Fibroblast of lung (primary cell): ENCODE measurements at regions not wholly inside any gene's neighbourhood (a gene's known extent, or its start where the extent isn't known, plus 50 kb on each side); places are given as distances from the start of the nearest gene placed in this dataset.

ENCODE experiments used
- DNase-seq, 2 donors: peaks; one replicate each; pipeline versions ENCODE4 v3.0.0 to v3.0.0-alpha.2; 2010; ENCODE audit warnings: low read depth in 2 of 2
- H2AFZ ChIP-seq: 2 replicates; pipeline ENCODE4 v1.5.1; 2012; ENCODE audit warnings: low read length, control low read depth, inconsistent platforms
- H3K27ac ChIP-seq: 2 replicates; pipeline ENCODE4 v1.5.1; 2011; ENCODE audit warnings: low read length, control low read depth; ENCODE audit not compliant: insufficient read depth
- H3K27me3 ChIP-seq: 2 replicates; pipeline ENCODE4 v1.5.1; 2011; ENCODE audit warnings: mild to moderate bottlenecking, low read length; ENCODE audit not compliant: control insufficient read depth, insufficient read depth
- H3K36me3 ChIP-seq: 2 replicates; pipeline ENCODE4 v1.5.1; 2011; ENCODE audit warnings: low read length; ENCODE audit not compliant: control insufficient read depth, insufficient read depth
- H3K4me1 ChIP-seq: 2 replicates; pipeline ENCODE4 v1.5.1; 2011; ENCODE audit warnings: low read length; ENCODE audit not compliant: control insufficient read depth, insufficient read depth; ENCODE audit errors: extremely low read depth
- H3K4me2 ChIP-seq: 2 replicates; pipeline ENCODE4 v1.5.1; 2011; ENCODE audit warnings: low read length, control low read depth; ENCODE audit not compliant: insufficient read depth; ENCODE audit errors: extremely low read depth
- H3K4me3 ChIP-seq, 4 experiments: fragments of 200-600 bp in 1 of 4; sonication (generic) in 1 of 4; replicated peaks in 1 of 4; 2 replicates each; pipeline ENCODE4 v1.5.1; 2011 to 2016; ENCODE audit warnings: low read length in 4 of 4, low read depth in 3 of 4, mild to moderate bottlenecking in 3 of 4, control low read depth in 2 of 4, inconsistent platforms in 1 of 4, mixed read lengths in 1 of 4; ENCODE audit not compliant: insufficient read depth in 1 of 4; ENCODE audit errors: control extremely low read depth in 1 of 4
- H3K79me2 ChIP-seq: 2 replicates; pipeline ENCODE4 v1.5.1; 2012; ENCODE audit warnings: mild to moderate bottlenecking, low read length, inconsistent platforms; ENCODE audit not compliant: control insufficient read depth, insufficient read depth
- H3K9ac ChIP-seq: 2 replicates; pipeline ENCODE4 v1.5.1; 2011; ENCODE audit warnings: mild to moderate bottlenecking, low read length, control low read depth; ENCODE audit not compliant: insufficient read depth
- H3K9me3 ChIP-seq: 2 replicates; pipeline ENCODE4 v1.5.1; 2012; ENCODE audit warnings: low read depth, low read length; ENCODE audit not compliant: control insufficient read depth, insufficient read depth
- H4K20me1 ChIP-seq: 2 replicates; pipeline ENCODE4 v1.5.1; 2011; ENCODE audit warnings: low read length; ENCODE audit not compliant: control insufficient read depth, insufficient read depth; ENCODE audit errors: extremely low read depth
- EZH2 ChIP-seq: IDR thresholded peaks from 2 replicates; pipeline ENCODE4 v1.5.1; 2012; ENCODE audit warnings: low read length, control low read depth, mild to moderate bottlenecking; ENCODE audit errors: missing control alignments
- TF ChIP-seq, protein P1 (sequence below), 2 donors: IDR thresholded peaks in 1 of 2; conservative IDR thresholded peaks in 1 of 2; 1 replicate in 1 of 2; 2 replicates in 1 of 2; pipeline ENCODE4 v1.5.1; 2011 to 2012; ENCODE audit warnings: low read length in 2 of 2, control low read depth in 1 of 2, inconsistent platforms in 1 of 2, low read depth in 1 of 2, mild to moderate bottlenecking in 1 of 2

DNA sequence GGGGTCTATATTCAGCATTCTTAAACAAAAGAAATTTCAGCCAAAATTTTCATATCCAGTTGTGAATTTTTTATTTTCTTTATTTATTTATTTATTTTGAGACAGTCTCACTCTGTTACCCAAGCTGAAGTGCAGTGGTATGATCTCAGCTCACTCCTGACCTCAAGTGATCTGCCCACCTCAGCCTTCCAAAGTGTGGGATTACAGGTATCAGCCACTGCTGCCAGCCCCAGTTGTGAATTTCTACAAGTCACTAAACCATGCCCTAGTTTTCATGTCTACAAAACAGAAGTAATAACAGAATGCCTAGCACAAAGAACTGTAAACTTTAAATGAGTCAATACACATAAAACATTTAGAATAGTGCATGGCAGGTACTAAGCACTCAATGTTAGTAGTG, 254.2 kb downstream of the C12orf50 start:
- Histone ChIP-seq H3K4me2 (no peak overlapping the region), H4K20me1 (no peaks in the 10 kb centered on the region), H3K79me2 (no peaks in the 10 kb centered on the region), H3K9me3 (no peaks in the 10 kb centered on the region), H2AFZ (no peak overlapping the region), H3K4me3 (no peak overlapping the region), H3K27ac (no peak overlapping the region), H3K4me1 (no peaks in the 10 kb centered on the region), H3K36me3 (no peaks in the 10 kb centered on the region), H3K9ac (no peak overlapping the region), H3K27me3 (no peaks in the 10 kb centered on the region)
- DNase-seq: no peak
- no peak for TF ChIP-seq EZH2

DNA sequence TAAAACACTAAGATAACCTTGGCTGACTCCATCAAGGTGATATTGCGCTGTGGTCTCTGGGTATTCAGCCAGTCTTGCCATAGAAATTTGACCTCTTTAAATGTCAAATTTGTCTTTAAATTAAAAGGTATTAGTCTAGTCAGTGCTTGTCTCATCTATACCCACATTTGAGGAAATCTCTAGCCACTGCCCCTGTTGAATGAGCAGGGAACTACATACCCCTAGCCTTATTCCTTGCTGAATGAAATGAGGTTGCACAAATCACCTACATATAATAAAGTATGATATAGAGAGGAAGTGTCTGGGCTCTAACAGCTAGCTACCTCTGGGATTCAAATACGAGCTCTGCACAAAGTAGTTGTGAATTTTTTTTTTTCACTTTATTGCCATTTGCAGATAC, 256.8 kb downstream of the C12orf50 start:
- no peaks in the 10 kb centered on the region for H3K9me3 ChIP-seq
- H2AFZ ChIP-seq: no peak overlapping the region
- H3K4me2 ChIP-seq: no peak overlapping the region
- no peaks in the 10 kb centered on the region for H3K79me2 ChIP-seq
- no peak overlapping the region for H3K27ac ChIP-seq
- TF ChIP-seq, protein P1, sequence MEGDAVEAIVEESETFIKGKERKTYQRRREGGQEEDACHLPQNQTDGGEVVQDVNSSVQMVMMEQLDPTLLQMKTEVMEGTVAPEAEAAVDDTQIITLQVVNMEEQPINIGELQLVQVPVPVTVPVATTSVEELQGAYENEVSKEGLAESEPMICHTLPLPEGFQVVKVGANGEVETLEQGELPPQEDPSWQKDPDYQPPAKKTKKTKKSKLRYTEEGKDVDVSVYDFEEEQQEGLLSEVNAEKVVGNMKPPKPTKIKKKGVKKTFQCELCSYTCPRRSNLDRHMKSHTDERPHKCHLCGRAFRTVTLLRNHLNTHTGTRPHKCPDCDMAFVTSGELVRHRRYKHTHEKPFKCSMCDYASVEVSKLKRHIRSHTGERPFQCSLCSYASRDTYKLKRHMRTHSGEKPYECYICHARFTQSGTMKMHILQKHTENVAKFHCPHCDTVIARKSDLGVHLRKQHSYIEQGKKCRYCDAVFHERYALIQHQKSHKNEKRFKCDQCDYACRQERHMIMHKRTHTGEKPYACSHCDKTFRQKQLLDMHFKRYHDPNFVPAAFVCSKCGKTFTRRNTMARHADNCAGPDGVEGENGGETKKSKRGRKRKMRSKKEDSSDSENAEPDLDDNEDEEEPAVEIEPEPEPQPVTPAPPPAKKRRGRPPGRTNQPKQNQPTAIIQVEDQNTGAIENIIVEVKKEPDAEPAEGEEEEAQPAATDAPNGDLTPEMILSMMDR (conservative IDR thresholded peaks at IDR 0.05 in 1 of 2, IDR thresholded peaks at IDR 0.05 in 1 of 2; ENCODE audit: low read depth in 1 of 2, low read length in 2 of 2): no peak
- TF ChIP-seq EZH2: no peak
- H4K20me1 ChIP-seq: no peaks in the 10 kb centered on the region
- no peaks in the 10 kb centered on the region for H3K36me3 ChIP-seq
- no peak overlapping the region for H3K4me3 ChIP-seq
- no peak overlapping the region for H3K9ac ChIP-seq
- no peaks in the 10 kb centered on the region for H3K27me3 ChIP-seq
- no peak for DNase-seq
- no peaks in the 10 kb centered on the region for H3K4me1 ChIP-seq

DNA sequence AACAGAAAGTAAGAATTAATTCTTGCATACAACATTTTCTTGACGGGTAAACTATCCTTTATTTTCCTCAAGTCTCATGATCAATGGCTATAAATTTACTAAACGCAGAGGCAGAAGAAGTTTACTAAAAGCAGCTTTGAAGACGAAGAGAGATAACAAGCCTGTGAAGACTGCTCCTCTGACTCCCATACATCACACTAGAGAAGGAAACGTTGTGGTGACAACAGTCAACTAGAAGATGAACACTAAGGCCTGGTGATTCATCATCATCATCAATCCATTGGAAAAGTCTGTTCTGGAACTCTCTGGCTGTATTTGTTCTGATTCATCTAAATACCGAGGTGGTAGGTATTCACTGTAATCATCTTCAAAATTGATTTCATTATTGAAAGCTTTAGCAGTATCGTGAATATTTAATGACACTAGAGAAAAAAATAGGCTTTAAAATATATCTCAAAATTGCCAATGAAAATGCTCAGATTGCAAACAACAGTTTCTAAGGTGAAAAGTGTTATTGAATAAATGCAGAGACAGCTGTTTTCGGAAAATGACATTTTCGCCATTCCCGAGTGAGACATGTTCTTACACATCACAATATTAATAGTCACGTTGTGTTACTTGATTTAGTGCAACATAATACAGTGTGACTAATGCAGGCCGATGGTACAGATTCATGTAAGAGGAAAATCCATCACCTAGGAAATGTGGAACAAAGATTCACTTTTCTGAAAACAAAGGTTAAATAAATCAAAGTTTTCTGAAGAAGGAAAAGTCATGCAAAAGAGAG, 260.5 kb downstream of the C12orf50 start:
- no peak for TF ChIP-seq EZH2
- TF ChIP-seq, protein P1 (conservative IDR thresholded peaks at IDR 0.05 in 1 of 2, IDR thresholded peaks at IDR 0.05 in 1 of 2; ENCODE audit: low read depth in 1 of 2, low read length in 2 of 2): no peak
- no peaks in the 10 kb centered on the region for H3K4me1 ChIP-seq
- H3K79me2 ChIP-seq: no peaks in the 10 kb centered on the region
- no peaks in the 10 kb centered on the region for H3K27me3 ChIP-seq
- DNase-seq: no peak
- H3K4me3 ChIP-seq: no peak overlapping the region
- no peaks in the 10 kb centered on the region for H3K9me3 ChIP-seq
- H3K9ac ChIP-seq: no peak overlapping the region
- no peaks in the 10 kb centered on the region for H4K20me1 ChIP-seq
- no peak overlapping the region for H3K4me2 ChIP-seq
- H3K36me3 ChIP-seq: no peaks in the 10 kb centered on the region
- no peak overlapping the region for H2AFZ ChIP-seq
- H3K27ac ChIP-seq: no peak overlapping the region
